Breast epithelium (tissue), 4 donors: ENCODE measurements at regions not wholly inside any gene's neighbourhood (a gene's known extent, or its start where the extent isn't known, plus 50 kb on each side); places are given as distances from the start of the nearest gene placed in this dataset.

ENCODE experiments used
- DNase-seq, 2 donors: peaks; one replicate each; pipeline ENCODE4 v3.0.0-alpha.2; 2019; ENCODE audit warnings: low spot score in 2 of 2
- H3K27ac ChIP-seq, 2 donors: fragments of 200-600 bp; sonication (generic) in 1 of 2; one replicate each; pipeline ENCODE4 v1.5.1; 2016 to 2019; ENCODE audit warnings: mild to moderate bottlenecking in 1 of 2
- H3K27me3 ChIP-seq, 2 donors: fragments of 200-600 bp; sonication (generic) in 1 of 2; one replicate each; pipeline versions ENCODE4 v1.5.1 to v1.6.0; 2017 to 2019; ENCODE audit warnings: control low read depth in 1 of 2, mild to moderate bottlenecking in 1 of 2
- H3K36me3 ChIP-seq: fragments of 200-600 bp; one replicate; pipeline ENCODE4 v1.5.1; 2019
- H3K4me1 ChIP-seq, 2 donors: fragments of 200-600 bp; sonication (generic); one replicate each; pipeline ENCODE4 v1.5.1; 2016 to 2019; ENCODE audit warnings: control low read depth in 1 of 2
- H3K4me3 ChIP-seq, 3 donors: fragments of 200-600 bp; sonication (generic); 1 replicate in 2 of 3; 2 replicates in 1 of 3; pipeline ENCODE4 v1.5.1; 2016 to 2019; ENCODE audit warnings: mild to moderate bottlenecking in 3 of 3, moderate library complexity in 2 of 3
- H3K9me3 ChIP-seq, 2 donors: fragments of 200-600 bp; sonication (generic) in 1 of 2; one replicate each; pipeline ENCODE4 v1.5.1; 2016 to 2019; ENCODE audit warnings: control low read depth in 1 of 2
- CTCF ChIP-seq, 3 donors: fragments of 450-650 bp; IDR thresholded peaks; one replicate each; pipeline ENCODE4 v1.5.1; 2016 to 2017; ENCODE audit warnings: antibody characterized with exemption in 3 of 3, mild to moderate bottlenecking in 3 of 3, moderate library complexity in 3 of 3
- POLR2A ChIP-seq: fragments of 450-650 bp; IDR thresholded peaks from one replicate; pipeline ENCODE4 v1.6.1; 2016; ENCODE audit warnings: antibody characterized with exemption, mild to moderate bottlenecking, moderate library complexity
- POLR2AphosphoS5 ChIP-seq, 3 donors: sonication (generic); formaldehyde crosslinking; IDR thresholded peaks; one replicate each; pipeline ENCODE4 v1.6.1; 2017; ENCODE audit warnings: antibody characterized with exemption in 3 of 3
- intact Hi-C: fragments of 100-400 bp; cut with DNase I; formaldehyde crosslinking; loops from one replicate; pipeline ENCODE4 v1.15.1; 2023; ENCODE audit warnings: low total_unique reads

GRCh38 chr5:5014586-5015235, 125.4 kb upstream of the ADAMTS16 start:
- intact Hi-C loops, result no loop called here
- no peaks in the 10 kb centered on the region for H3K9me3 ChIP-seq
- no peaks in the 10 kb centered on the region for H3K36me3 ChIP-seq
- no peak for TF ChIP-seq CTCF (IDR thresholded peaks at IDR 0.05)
- TF ChIP-seq POLR2A, result no peak
- H3K27ac ChIP-seq, result no peak overlapping the region
- H3K4me1 ChIP-seq, result no peaks in the 10 kb centered on the region
- DNase-seq, result no peak
- H3K4me3 ChIP-seq, result no peak overlapping the region
- no peaks in the 10 kb centered on the region for H3K27me3 ChIP-seq

DNA sequence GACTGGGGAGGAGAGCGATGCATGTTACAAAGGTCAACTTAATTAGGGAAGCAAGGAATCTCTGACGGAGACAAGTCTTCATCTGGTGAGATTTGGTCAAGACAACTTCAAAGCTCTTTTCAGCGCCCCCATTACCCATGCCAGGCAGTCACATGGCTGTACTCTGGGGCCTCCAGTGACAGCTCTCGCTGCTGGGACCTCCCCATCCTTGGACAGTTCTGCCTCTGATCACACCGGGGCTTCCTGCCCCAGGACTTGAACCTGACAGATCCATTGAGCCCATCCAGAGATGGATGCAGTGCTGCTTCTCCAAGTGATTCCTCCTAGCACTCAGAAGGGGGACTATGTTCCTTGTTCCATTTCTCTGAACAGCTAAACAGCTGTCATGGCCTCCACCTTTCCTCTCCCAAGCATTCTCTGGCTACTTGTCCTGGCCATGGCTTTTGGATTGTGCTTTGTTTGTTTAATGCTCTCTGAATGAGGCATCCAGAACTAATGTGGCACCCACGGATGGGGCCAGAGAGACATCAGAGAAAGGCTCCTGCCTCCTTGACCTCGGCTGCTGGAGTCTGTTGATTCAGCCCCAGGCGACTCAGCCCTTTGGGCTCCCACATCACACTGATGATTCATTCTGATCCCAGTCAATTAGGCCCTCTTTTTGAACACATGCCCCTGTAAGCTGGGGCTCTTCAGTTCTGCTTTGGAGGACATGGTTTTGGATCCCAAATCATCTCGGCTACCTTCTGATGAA, 122.1 kb upstream of the ADAMTS16 start:
- Histone ChIP-seq H3K27ac (no peak overlapping the region), H3K36me3 (no peaks in the 10 kb centered on the region), H3K4me3 (no peak overlapping the region), H3K27me3 (no peaks in the 10 kb centered on the region), H3K4me1 (no peaks in the 10 kb centered on the region), H3K9me3 (no peaks in the 10 kb centered on the region)
- intact Hi-C loops, result no loop called here
- TF ChIP-seq POLR2AphosphoS5 (IDR thresholded peaks at IDR 0.05) (no peak), CTCF (IDR thresholded peaks at IDR 0.05) (no peak), POLR2A (no peak)
- DNase-seq, result no peak

GRCh38 chr5:5018578-5018970, 121.6 kb upstream of the ADAMTS16 start:
- intact Hi-C loops, result no loop called here
- TF ChIP-seq POLR2A, result no peak
- TF ChIP-seq CTCF (IDR thresholded peaks at IDR 0.05), result no peak
- TF ChIP-seq POLR2AphosphoS5 (IDR thresholded peaks at IDR 0.05), result no peak
- no peak for DNase-seq
- Histone ChIP-seq H3K4me1 (no peaks in the 10 kb centered on the region), H3K27ac (no peak overlapping the region), H3K27me3 (no peaks in the 10 kb centered on the region), H3K4me3 (no peak overlapping the region), H3K9me3 (no peaks in the 10 kb centered on the region), H3K36me3 (no peaks in the 10 kb centered on the region)

GRCh38 chr5:5021436-5021835, 118.7 kb upstream of the ADAMTS16 start:
- DNase-seq, result no peak
- H3K27ac ChIP-seq, result no peak overlapping the region
- no peaks in the 10 kb centered on the region for H3K27me3 ChIP-seq
- H3K4me3 ChIP-seq, result no peak overlapping the region
- TF ChIP-seq POLR2A (no peak), CTCF (IDR thresholded peaks at IDR 0.05) (no peak), POLR2AphosphoS5 (IDR thresholded peaks at IDR 0.05) (no peak)
- no peaks in the 10 kb centered on the region for H3K4me1 ChIP-seq
- no peaks in the 10 kb centered on the region for H3K9me3 ChIP-seq
- no peaks in the 10 kb centered on the region for H3K36me3 ChIP-seq
- intact Hi-C loops, result no loop called here

GRCh38 chr5:5025098-5025773, 114.9 kb upstream of the ADAMTS16 start:
- Histone ChIP-seq H3K27ac (no peak overlapping the region), H3K27me3 (no peaks in the 10 kb centered on the region), H3K36me3 (no peaks in the 10 kb centered on the region), H3K9me3 (no peaks in the 10 kb centered on the region), H3K4me1 (no peaks in the 10 kb centered on the region), H3K4me3 (no peak overlapping the region)
- no peak for DNase-seq
- intact Hi-C loops, result no loop called here
- TF ChIP-seq POLR2A, result no peak
- TF ChIP-seq POLR2AphosphoS5 (IDR thresholded peaks at IDR 0.05), result no peak
- no peak for TF ChIP-seq CTCF (IDR thresholded peaks at IDR 0.05)
